ENCODE measurements at regions not wholly inside any gene's neighbourhood (a gene's known extent, or its start where the extent isn't known, plus 50 kb on each side); places are given as distances from the start of the nearest gene placed in this dataset.

DNA sequence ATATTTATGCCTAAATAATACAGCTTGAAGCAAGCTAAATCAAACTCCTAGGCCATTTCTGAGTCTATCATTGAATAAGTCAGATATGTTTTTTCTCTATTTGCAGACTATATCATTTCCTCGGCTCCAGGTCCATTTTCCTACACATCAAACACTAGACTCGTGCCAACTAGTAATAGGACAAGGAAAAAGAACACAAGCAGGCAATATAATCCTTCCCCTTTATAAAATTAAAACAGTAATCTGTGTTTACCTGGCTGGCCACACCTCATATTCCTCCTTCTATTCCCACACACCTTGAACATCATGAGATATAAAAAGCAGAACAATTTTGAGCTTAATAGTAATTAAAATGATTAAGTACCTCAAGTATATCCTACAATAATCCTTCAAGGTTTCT is 325.7 kb downstream of the TFEC start:
- no peak for DNase-seq

GRCh38 chr7:115701141-115701540 is 329.4 kb downstream of the TFEC start:
- no peak for DNase-seq

DNA sequence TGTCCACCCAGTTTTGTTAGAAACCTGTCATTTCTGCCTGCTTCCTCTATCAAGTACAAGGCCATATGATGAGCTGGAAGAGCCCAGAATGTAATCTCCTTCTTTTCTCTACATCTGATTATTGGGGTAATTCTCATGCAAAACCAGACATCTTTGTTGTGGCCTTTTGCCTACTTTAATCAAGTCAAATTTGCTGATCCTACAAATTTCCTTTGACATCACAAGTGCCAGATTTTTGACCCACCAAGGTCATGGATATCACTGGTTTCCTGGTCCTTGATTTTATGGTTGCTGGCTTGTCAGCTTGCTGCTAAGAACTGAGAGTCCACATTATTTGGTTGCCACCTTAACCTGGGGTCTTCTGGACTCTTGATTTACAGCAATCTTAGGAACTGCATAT is 336.1 kb downstream of the TFEC start:
- DNase-seq = no peak

- no peak for DNase-seq
These were observed 336.8 kb downstream of the TFEC start for GRCh38 chr7:115693779-115694178.

GRCh38 chr7:115689941-115690340 is 340.6 kb downstream of the TFEC start:
- no peak for DNase-seq

DNA sequence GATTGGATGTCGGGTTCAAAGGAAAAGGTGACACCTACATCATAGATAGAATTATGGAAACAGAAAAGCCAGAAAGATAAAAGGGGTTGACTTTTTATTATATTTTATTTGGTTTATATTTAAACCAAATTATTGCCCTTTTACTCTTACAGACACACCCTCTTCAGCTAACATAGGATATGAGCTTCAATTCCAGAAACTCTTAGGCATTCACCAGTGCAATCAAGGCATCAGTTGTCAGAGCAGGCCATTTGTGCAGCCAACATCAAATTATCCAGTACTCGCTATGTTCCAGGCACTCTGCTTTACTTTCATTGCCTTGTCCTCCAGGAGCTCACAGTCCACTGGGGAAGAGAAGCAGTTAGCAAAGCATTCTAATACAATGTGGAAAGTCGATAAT is 347.5 kb downstream of the TFEC start:
- no peak for DNase-seq

GRCh38 chr7:115682507-115682906 is 348.1 kb downstream of the TFEC start:
- no peak for DNase-seq

GRCh38 chr7:115680921-115681320 is 349.6 kb downstream of the TFEC start:
- DNase-seq = no peak

DNA sequence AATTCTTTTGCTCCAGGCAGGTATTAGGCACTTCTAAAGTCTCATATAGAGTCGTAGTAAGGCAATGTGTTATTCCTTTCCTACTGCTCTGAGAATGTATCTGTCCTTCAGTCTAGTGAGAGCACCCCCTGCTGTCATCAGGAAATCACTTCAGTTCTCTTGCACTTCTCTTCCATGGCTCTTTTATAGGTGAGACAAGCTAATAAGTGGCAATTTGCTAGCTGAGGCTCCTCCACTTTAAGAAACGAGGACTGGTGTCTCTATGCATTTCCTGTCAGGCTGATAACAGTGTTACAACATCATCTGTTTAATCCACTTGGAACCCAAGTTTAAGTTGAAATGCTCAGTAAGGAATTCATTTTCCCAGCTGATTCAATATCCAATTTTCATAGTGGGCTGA is 350.6 kb downstream of the TFEC start:
- no peak for DNase-seq

- no peak for DNase-seq
These were observed 351.1 kb downstream of the TFEC start for GRCh38 chr7:115679423-115679822.

GRCh38 chr7:115678086-115678982 is 352.2 kb downstream of the TFEC start:
- DNase-seq = peak; percentile 41

GRCh38 chr7:115676707-115677106 is 353.9 kb downstream of the TFEC start:
- DNase-seq = no peak

- DNase-seq = peak; percentile 32
These were observed 354.5 kb downstream of the TFEC start for GRCh38 chr7:115676080-115676479.

DNA sequence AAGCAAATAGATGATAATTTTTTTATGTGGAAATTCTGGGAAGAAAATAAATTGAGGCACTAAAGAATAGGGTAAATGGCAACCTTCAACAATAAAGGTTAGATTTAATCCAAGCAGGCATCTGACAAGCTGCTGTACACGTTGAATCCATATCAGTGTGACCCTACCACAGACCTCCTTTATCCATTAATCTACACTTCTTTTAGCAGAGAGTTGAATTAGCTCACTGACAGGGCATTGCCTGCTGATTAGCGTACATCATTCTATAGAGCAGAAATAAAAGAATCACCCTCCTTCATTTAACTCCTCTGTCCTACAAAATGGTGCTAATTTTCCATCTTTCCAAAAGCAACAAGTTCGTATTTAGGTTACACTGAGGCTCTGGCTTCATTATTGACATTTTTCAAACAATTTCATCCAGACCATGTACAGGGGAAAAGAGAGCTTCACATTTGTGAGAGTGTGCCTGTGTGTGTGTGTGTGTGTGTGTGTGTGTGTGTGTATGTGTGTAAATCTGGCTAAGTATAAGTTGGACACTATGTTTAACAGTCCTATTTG is 356.0 kb downstream of the TFEC start:
- DNase-seq = no peak

DNA sequence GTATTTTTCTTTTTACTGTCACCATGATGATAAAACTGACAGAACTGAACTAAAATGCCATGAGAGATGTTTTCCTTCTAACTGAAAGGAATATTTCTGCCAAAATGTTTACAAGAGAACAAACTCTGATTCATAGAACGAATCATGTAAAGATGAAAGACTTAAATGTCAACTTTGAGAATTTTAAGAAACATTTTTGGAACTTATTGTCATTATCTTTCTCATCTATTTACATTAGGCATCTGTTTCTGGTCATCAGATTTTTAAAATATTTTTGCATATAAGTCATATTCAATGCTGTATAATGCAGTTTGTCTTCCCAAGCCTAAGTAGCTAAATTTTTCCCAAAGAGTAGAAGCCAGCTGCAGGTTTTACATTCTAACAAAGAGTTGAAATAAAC is 358.5 kb downstream of the TFEC start:
- no peak for DNase-seq

- DNase-seq = no peak
These were observed 367.9 kb downstream of the TFEC start for GRCh38 chr7:115662676-115663075.

DNA sequence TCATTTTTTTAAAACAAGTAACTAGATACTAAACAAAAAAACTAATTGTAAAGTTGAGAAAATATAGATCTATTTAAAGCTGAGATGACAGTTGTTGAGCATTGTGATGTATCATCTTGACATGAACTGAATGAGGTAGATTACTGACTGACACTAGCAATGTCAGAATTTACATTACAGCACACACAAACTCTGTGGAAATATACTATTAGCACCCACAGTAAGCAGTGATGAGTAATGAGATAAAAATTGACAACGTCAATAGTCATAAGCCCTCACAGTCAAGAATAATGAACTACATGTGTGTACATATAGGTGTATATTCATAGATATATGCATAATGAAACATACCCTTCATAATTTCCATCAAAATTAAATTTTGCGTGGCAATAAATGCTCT is 368.4 kb downstream of the TFEC start:
- no peak for DNase-seq

DNA sequence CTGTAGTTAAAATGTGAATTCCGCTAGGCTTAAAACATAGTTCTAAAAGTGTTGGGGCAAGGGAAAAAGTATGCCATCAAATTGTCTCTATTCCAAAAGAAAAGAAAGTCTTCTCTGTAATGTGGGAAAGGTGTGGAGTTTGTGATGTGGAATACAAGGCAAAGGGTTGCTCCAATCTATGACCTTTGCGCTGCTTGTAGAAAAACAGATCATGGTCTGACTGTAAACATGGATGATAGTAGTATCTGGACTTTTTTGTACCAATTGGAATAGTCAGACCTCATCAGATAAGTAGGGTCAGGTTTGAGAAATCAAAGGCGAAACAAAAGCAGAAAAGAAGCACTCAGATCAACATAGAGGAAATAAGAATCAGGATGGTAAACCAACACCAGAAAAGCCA is 372.3 kb downstream of the TFEC start:
- DNase-seq = no peak

DNA sequence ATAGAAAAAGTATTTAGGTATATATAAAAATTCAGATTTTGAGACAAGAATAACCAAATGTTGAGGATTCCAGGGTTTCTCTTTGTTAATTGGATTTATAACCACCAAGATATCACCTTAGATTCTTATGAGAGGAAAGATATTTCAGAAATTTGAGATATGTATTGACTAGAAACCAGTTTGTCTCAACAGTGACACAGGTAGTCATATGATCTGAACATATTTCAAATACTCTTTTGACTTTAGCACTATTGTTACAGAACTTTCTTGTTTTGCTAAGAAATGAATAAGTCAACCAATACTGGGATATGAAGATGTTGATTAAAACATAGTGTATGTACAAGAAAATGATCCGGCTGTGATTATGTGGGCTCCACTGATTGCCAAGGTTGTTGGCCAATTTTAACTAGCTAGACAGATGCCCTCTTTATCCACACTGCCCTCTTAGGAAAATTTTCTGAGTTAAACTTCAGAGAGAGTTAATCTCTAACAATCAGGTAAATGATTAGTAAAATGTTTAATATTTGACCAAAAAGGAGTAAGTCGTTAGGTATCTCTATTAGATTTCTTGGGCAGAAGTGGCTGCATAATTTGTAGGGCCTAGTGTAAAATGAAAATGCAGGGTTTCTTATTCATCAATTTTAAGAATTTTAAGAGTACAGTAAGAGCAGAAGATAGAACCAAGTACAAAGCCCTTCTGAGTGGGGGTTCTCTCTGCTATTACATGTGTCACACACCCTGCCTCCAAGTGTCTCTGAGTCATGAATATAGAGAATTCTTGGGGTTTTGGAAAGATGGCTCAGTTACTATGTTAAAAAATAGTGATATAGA is 376.0 kb downstream of the TFEC start:
- no peak for DNase-seq

GRCh38 chr7:115649429-115649828 is 381.1 kb downstream of the TFEC start:
- DNase-seq = no peak

DNA sequence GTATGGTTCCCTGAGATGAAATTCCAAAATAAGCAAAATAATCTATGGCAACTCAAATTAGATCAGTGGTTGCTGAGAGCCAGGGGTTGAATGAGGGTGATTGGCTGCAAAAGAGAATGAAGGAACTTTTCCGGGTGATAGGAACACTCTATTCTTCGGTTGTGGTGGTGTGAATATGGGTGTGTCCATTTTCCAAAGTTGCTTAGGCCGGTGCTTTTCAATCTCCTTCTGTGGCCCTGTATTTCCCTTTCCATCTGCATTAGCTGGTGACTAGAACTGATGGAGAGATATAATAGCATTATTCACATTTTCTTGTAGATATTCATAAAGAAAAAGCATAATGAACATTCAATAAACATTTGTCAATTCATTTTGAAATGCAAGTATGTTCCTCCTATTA is 382.9 kb downstream of the TFEC start:
- no peak for DNase-seq

- no peak for DNase-seq
These were observed 388.4 kb downstream of the TFEC start for GRCh38 chr7:115642194-115642593.

- DNase-seq = no peak
These were observed 391.7 kb downstream of the TFEC start for GRCh38 chr7:115638853-115639252.

- no peak for DNase-seq
These were observed 393.4 kb downstream of the TFEC start for GRCh38 chr7:115637128-115637527.

Data from DMS153 (cell line).